Memory B cell (primary cell): ENCODE measurements at regions not wholly inside any gene's neighbourhood (a gene's known extent, or its start where the extent isn't known, plus 50 kb on each side); places are given as distances from the start of the nearest gene placed in this dataset.
A peak's percentile ranks its signal among the peaks of the same experiment; 100 is the strongest.

Source experiments
- ATAC-seq: fragments of 150-1000 bp; cut with Tn5 transposase; 2 replicates; pipeline ENCODE4 v1.10.0; 2021; ENCODE audit warnings: low read depth, mild to moderate bottlenecking, moderate library complexity
- DNase-seq, 2 donors: peaks; one replicate each; pipeline ENCODE4 v3.0.0; 2022; ENCODE audit warnings: low spot score in 2 of 2
- H3K27ac Mint-ChIP-seq: one replicate; pipeline ENCODE4 v1.8.0; 2022; ENCODE audit warnings: mild to moderate bottlenecking, moderate library complexity, mixed read lengths
- H3K27me3 Mint-ChIP-seq: one replicate; pipeline ENCODE4 v1.8.0; 2022; ENCODE audit warnings: mixed read lengths
- H3K36me3 Mint-ChIP-seq: one replicate; pipeline ENCODE4 v1.8.0; 2022; ENCODE audit warnings: mild to moderate bottlenecking, mixed read lengths
- H3K4me1 Mint-ChIP-seq: one replicate; pipeline ENCODE4 v1.8.0; 2022; ENCODE audit warnings: mixed read lengths
- H3K4me3 Mint-ChIP-seq: one replicate; pipeline ENCODE4 v1.8.0; 2022; ENCODE audit warnings: mild to moderate bottlenecking, moderate library complexity, mixed read lengths
- H3K9me3 Mint-ChIP-seq: one replicate; pipeline ENCODE4 v1.8.0; 2022; ENCODE audit warnings: mixed read lengths

- Mint-ChIP-seq H3K4me1 (peaks cover 3% of the 10 kb centered on the region), H3K4me3 (no peak overlapping the region), H3K27ac (no peak overlapping the region)
These were observed 318.9 kb downstream of the LMO4 start for GRCh38 chr1:87647430-87648177.

DNA sequence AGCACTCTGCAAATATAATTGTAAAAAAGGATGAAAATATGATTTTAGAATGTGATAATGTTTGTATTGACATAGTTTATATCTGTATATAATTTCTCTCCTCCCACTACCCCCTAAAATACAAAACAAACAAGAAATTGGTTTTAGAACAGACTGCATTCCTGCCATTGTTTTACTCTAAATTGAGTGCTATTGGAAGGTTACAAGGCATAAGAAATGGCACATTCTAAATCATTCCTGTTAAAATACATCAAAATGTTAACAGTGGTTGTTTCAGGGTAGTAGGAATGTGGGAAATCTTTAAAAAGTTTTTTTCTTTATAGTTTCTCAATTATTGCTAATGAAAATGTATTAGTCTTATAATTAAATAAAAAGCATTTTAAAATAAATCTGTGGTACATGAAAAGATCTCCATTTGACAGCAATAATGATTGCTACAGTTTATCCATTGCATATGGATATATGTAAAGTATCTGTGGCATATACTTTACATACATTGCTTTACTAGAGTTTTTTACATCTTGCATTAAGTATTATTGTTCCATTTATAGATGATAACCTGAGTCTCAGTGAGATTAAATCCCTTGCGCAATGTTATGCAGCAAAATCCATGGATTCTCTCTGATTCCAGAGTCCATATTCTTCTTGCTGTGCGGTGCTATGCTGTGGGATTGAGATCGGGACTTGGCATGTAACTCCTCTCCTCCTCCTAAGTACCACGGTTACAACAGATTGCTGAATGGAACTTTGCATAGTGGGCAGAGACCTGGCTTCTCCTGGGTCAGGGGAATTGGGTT, 319.8 kb downstream of the LMO4 start:
- Mint-ChIP-seq H3K4me1 (peaks cover 3% of the 10 kb centered on the region), H3K27ac (no peak overlapping the region), H3K4me3 (no peak overlapping the region), H3K9me3 (no peaks in the 10 kb centered on the region), H3K27me3 (no peaks in the 10 kb centered on the region), H3K36me3 (no peaks in the 10 kb centered on the region)
- no peak for DNase-seq
- no peak for ATAC-seq

More at GRCh38 chr1:87647430-87648177, 318.9 kb downstream of the LMO4 start:
- DNase-seq (no peak), ATAC-seq (no peak)
- Mint-ChIP-seq H3K36me3 (no peaks in the 10 kb centered on the region), H3K9me3 (no peaks in the 10 kb centered on the region), H3K27me3 (no peaks in the 10 kb centered on the region)

DNA sequence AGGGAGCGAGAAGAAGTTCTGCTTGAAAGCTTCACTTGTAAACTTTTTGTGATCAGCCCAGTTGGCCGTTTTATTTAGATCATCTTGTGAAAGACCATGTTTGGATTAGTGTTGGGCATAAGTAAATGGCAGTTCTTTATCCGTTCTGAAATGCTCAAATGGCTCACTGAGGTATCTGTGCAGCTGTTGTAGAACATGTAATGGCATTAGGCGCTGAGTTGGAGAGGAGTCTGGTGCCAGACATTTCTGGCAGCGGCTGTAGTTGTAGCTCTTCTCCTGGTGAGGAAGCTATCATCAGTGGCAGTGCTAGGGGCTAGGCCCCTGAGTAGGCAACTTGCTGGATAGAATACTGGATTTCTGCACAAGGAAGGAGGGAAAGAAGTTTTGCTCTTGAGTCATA, 321.6 kb downstream of the LMO4 start:
- ATAC-seq (no peak), DNase-seq (no peak)
- no peaks in the 10 kb centered on the region for H3K9me3 Mint-ChIP-seq
- H3K4me1 Mint-ChIP-seq: peaks cover 8% of the 10 kb centered on the region
- H3K4me3 Mint-ChIP-seq: no peak overlapping the region
- no peaks in the 10 kb centered on the region for H3K27me3 Mint-ChIP-seq
- H3K27ac Mint-ChIP-seq: no peak overlapping the region
- H3K36me3 Mint-ChIP-seq: no peaks in the 10 kb centered on the region

DNA sequence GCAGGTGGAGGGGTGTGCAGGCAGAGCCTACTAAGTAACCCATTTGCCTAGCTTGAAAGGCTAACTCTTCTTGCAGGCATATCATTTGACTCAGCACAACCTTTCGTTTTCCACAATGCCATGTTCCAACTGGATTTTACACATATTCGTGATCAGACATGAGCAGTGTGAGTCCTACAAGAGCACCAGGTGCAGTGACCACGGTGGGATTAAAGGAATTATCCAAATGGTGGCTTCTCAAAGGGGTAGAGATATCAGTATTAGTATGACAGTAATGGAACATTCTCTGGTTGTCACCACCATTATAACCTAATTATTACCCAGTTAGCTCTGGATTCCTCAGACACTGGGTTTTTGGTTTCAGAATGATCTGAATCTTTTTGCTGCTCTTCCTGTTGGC, 323.5 kb downstream of the LMO4 start:
- peaks cover 8% of the 10 kb centered on the region for H3K4me1 Mint-ChIP-seq
- H3K9me3 Mint-ChIP-seq: no peaks in the 10 kb centered on the region
- H3K27ac Mint-ChIP-seq: no peak overlapping the region
- ATAC-seq: no peak
- no peaks in the 10 kb centered on the region for H3K27me3 Mint-ChIP-seq
- no peak overlapping the region for H3K4me3 Mint-ChIP-seq
- H3K36me3 Mint-ChIP-seq: no peaks in the 10 kb centered on the region
- DNase-seq: no peak

GRCh38 chr1:87665151-87665550, 336.5 kb downstream of the LMO4 start:
- Mint-ChIP-seq H3K27me3 (no peaks in the 10 kb centered on the region), H3K9me3 (peaks cover 7% of the 10 kb centered on the region), H3K36me3 (peaks cover 2% of the 10 kb centered on the region), H3K4me3 (no peak overlapping the region), H3K27ac (no peak overlapping the region), H3K4me1 (no peaks in the 10 kb centered on the region)
- no peak for DNase-seq
- ATAC-seq: no peak

DNA sequence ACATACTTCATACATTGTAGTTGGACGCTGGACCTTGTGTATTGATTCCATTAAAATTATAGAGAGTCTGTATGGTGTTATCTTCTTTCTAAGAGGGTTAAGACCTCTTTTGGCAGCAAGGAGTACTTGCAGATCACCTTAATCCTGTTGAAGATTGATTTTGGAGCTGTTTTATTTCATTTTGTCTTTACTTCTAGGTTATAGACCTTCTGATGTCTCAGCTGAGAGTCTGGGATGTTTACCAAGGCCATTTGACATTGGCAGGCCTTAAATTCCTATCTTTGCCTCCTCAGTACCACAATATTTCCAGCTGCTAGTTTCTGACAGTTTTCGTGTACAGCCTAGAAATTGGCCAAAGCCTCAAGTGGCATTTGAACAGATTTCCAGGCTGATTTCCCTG, 338.0 kb downstream of the LMO4 start:
- H3K9me3 Mint-ChIP-seq: peaks cover 2% of the 10 kb centered on the region
- H3K27ac Mint-ChIP-seq: no peak overlapping the region
- ATAC-seq (no peak), DNase-seq (no peak)
- H3K27me3 Mint-ChIP-seq: no peaks in the 10 kb centered on the region
- H3K4me3 Mint-ChIP-seq: no peak overlapping the region
- H3K36me3 Mint-ChIP-seq: no peaks in the 10 kb centered on the region
- no peaks in the 10 kb centered on the region for H3K4me1 Mint-ChIP-seq

GRCh38 chr1:87669674-87670073, 341.0 kb downstream of the LMO4 start:
- Mint-ChIP-seq H3K27me3 (no peaks in the 10 kb centered on the region), H3K4me1 (no peaks in the 10 kb centered on the region), H3K27ac (no peak overlapping the region), H3K36me3 (no peaks in the 10 kb centered on the region), H3K4me3 (no peak overlapping the region), H3K9me3 (peaks cover 2% of the 10 kb centered on the region)
- no peak for ATAC-seq
- DNase-seq: no peak

GRCh38 chr1:87673309-87673708, 344.6 kb downstream of the LMO4 start:
- ATAC-seq (no peak), DNase-seq (no peak)
- H3K36me3 Mint-ChIP-seq: no peaks in the 10 kb centered on the region
- H3K4me1 Mint-ChIP-seq: peaks cover 3% of the 10 kb centered on the region
- H3K27me3 Mint-ChIP-seq: no peaks in the 10 kb centered on the region
- no peak overlapping the region for H3K4me3 Mint-ChIP-seq
- no peak overlapping the region for H3K27ac Mint-ChIP-seq
- no peaks in the 10 kb centered on the region for H3K9me3 Mint-ChIP-seq

GRCh38 chr1:87673748-87674147, 345.1 kb downstream of the LMO4 start:
- Mint-ChIP-seq H3K27me3 (no peaks in the 10 kb centered on the region), H3K4me1 (peaks cover 3% of the 10 kb centered on the region), H3K9me3 (no peaks in the 10 kb centered on the region), H3K36me3 (no peaks in the 10 kb centered on the region), H3K27ac (no peak overlapping the region), H3K4me3 (no peak overlapping the region)
- no peak for ATAC-seq
- DNase-seq: no peak

GRCh38 chr1:87674791-87675190, 346.1 kb downstream of the LMO4 start:
- H3K4me1 Mint-ChIP-seq: peaks cover 3% of the 10 kb centered on the region
- DNase-seq (no peak), ATAC-seq (no peak)
- no peaks in the 10 kb centered on the region for H3K9me3 Mint-ChIP-seq
- no peaks in the 10 kb centered on the region for H3K36me3 Mint-ChIP-seq
- H3K27me3 Mint-ChIP-seq: no peaks in the 10 kb centered on the region
- H3K27ac Mint-ChIP-seq: no peak overlapping the region
- H3K4me3 Mint-ChIP-seq: no peak overlapping the region

- H3K36me3 Mint-ChIP-seq: no peaks in the 10 kb centered on the region
- H3K4me1 Mint-ChIP-seq: peaks cover 6% of the 10 kb centered on the region
- no peak overlapping the region for H3K4me3 Mint-ChIP-seq
- no peak overlapping the region for H3K27ac Mint-ChIP-seq
- ATAC-seq (no peak), DNase-seq (no peak)
- no peaks in the 10 kb centered on the region for H3K9me3 Mint-ChIP-seq
- no peaks in the 10 kb centered on the region for H3K27me3 Mint-ChIP-seq
These were observed 349.6 kb downstream of the LMO4 start for GRCh38 chr1:87678266-87678665.

- Mint-ChIP-seq H3K9me3 (no peaks in the 10 kb centered on the region), H3K4me1 (peaks cover 9% of the 10 kb centered on the region), H3K36me3 (no peaks in the 10 kb centered on the region), H3K27me3 (no peaks in the 10 kb centered on the region), H3K4me3 (no peak overlapping the region), H3K27ac (no peak overlapping the region)
- DNase-seq (no peak), ATAC-seq (no peak)
These were observed 353.9 kb downstream of the LMO4 start for GRCh38 chr1:87682565-87682964.

- H3K27me3 Mint-ChIP-seq: no peaks in the 10 kb centered on the region
- H3K4me1 Mint-ChIP-seq: peaks cover 6% of the 10 kb centered on the region
- no peak overlapping the region for H3K4me3 Mint-ChIP-seq
- no peak overlapping the region for H3K27ac Mint-ChIP-seq
- no peaks in the 10 kb centered on the region for H3K36me3 Mint-ChIP-seq
- ATAC-seq: no peak
- no peaks in the 10 kb centered on the region for H3K9me3 Mint-ChIP-seq
- DNase-seq: no peak
These were observed 354.7 kb downstream of the LMO4 start for GRCh38 chr1:87683196-87683956.

- H3K27me3 Mint-ChIP-seq: no peaks in the 10 kb centered on the region
- H3K27ac Mint-ChIP-seq: no peak overlapping the region
- H3K4me3 Mint-ChIP-seq: peak overlapping the region; percentile 50
- ATAC-seq: peak; percentile 59
- no peak for DNase-seq
- H3K36me3 Mint-ChIP-seq: no peaks in the 10 kb centered on the region
- peaks cover 6% of the 10 kb centered on the region for H3K4me1 Mint-ChIP-seq
- no peaks in the 10 kb centered on the region for H3K9me3 Mint-ChIP-seq
These were observed 355.5 kb downstream of the LMO4 start for GRCh38 chr1:87684194-87684593.
